GM12878 (cell line): ENCODE measurements at regions not wholly inside any gene's neighbourhood (a gene's known extent, or its start where the extent isn't known, plus 50 kb on each side); places are given as distances from the start of the nearest gene placed in this dataset.

Experiments
- ATAC-seq: fragments of 200-7000 bp; cut with Tn5 transposase; 3 replicates; pipeline ENCODE4 v1.9.1; 2020; ENCODE audit warnings: mild to moderate bottlenecking, moderate library complexity
- BruUV-seq: library from RNA; stranded (reverse); fragments of 400-500 nt; replicated peaks from 2 replicates; lab custom pipeline; 2021; lab: Mats Ljungman, UMichigan
- CTCF ChIA-PET: fragments of 300-600 bp; sonication (Branson Sonifier 250); formaldehyde crosslinking; extraction: SDS; loops from one replicate; lab custom pipeline; 2021; ENCODE audit warnings: inconsistent platforms; lab: Yijun Ruan, JAX
- POLR2A ChIA-PET: fragments of 350-600 bp; formaldehyde crosslinking; extraction: SDS; loops from one replicate; lab custom pipeline; 2021; ENCODE audit warnings: inconsistent platforms; lab: Charles Lee
- RAD21 ChIA-PET: fragments of 300-600 bp; sonication (Branson Sonifier 250); formaldehyde crosslinking; loops from one replicate; lab custom pipeline; 2023; ENCODE audit warnings: antibody characterized with exemption; ENCODE audit not compliant: unreplicated experiment; lab: Charles Lee
- SMC1A ChIA-PET: fragments of 300-600 bp; sonication (Branson Sonifier 250); formaldehyde crosslinking; loops from one replicate; lab custom pipeline; 2023; ENCODE audit not compliant: unreplicated experiment, uncharacterized antibody; lab: Charles Lee
- DNase-seq: peaks from one replicate; pipeline ENCODE4 v3.0.0-alpha.2; 2011; ENCODE audit warnings: low read depth, low spot score
- FAIRE-seq: peaks from 3 replicates; lab custom pipeline; 2011; peaks lifted over from hg19 to GRCh38; lab: Jason Lieb, UNC
- H2AFZ ChIP-seq: 2 replicates; pipeline ENCODE4 v1.6.0; 2011; ENCODE audit warnings: low read depth, low read length, control low read depth; ENCODE audit not compliant: control insufficient read depth
- H3K27ac ChIP-seq: 2 replicates; pipeline ENCODE4 v1.5.1; 2011; ENCODE audit warnings: control low read depth; ENCODE audit not compliant: control insufficient read depth, insufficient read depth
- H3K27me3 ChIP-seq, 2 experiments: replicated peaks in 1 of 2; 2 replicates each; pipeline versions ENCODE4 v1.6.0 to v1.6.1; 2011; ENCODE audit warnings: low read length in 1 of 2; ENCODE audit not compliant: control insufficient read depth in 2 of 2, insufficient read depth in 2 of 2
- H3K36me3 ChIP-seq, 2 experiments: 2 replicates each; pipeline ENCODE4 v1.5.1; 2011; ENCODE audit warnings: low read length in 1 of 2; ENCODE audit not compliant: control insufficient read depth in 2 of 2, insufficient read depth in 2 of 2
- H3K4me1 ChIP-seq: 2 replicates; pipeline ENCODE4 v1.6.1; 2011; ENCODE audit warnings: mild to moderate bottlenecking, low read length, moderate library complexity, mixed read lengths; ENCODE audit not compliant: control insufficient read depth, insufficient read depth
- H3K4me2 ChIP-seq: 2 replicates; pipeline ENCODE4 v1.6.0; 2011; ENCODE audit warnings: control low read depth; ENCODE audit not compliant: control insufficient read depth, insufficient read depth
- H3K4me3 ChIP-seq: fragments of 200-600 bp; sonication (generic); 2 replicates; pipeline ENCODE4 v1.5.1; 2016
- H3K79me2 ChIP-seq: 2 replicates; pipeline ENCODE4 v1.6.0; 2011; ENCODE audit warnings: low read length; ENCODE audit not compliant: control insufficient read depth, insufficient read depth
- H3K9ac ChIP-seq: 2 replicates; pipeline ENCODE4 v1.8.0; 2011; ENCODE audit warnings: low read length, control low read depth, mixed read lengths; ENCODE audit not compliant: control insufficient read depth, insufficient read depth
- H3K9me3 ChIP-seq: replicated peaks from 3 replicates; pipeline ENCODE4 v1.5.1; 2011; ENCODE audit warnings: mild to moderate bottlenecking, low read length; ENCODE audit not compliant: control insufficient read depth, insufficient read depth
- H4K20me1 ChIP-seq: 2 replicates; pipeline ENCODE4 v1.6.0; 2011; ENCODE audit not compliant: control insufficient read depth, insufficient read depth
- CHD1 ChIP-seq: IDR thresholded peaks from 2 replicates; pipeline ENCODE4 v1.6.1; 2012; ENCODE audit warnings: low read depth, low read length, improper control_type of control experiment
- JUND ChIP-seq: IDR thresholded peaks from 2 replicates; pipeline ENCODE4 v1.6.1; 2012; ENCODE audit warnings: low read depth, mild to moderate bottlenecking, low read length, improper control_type of control experiment, moderate library complexity
- SMAD5 ChIP-seq: IDR thresholded peaks from 2 replicates; pipeline ENCODE4 v1.6.1; 2016; ENCODE audit warnings: antibody characterized with exemption, low read depth
- YBX1 ChIP-seq: fragments of 450-650 bp; IDR thresholded peaks from 2 replicates; pipeline ENCODE4 v1.6.1; 2016; ENCODE audit warnings: antibody characterized with exemption
- WGBS: methylation state at CpG from one replicate; pipeline ENCODE4 v1.1.6; 2016; ENCODE audit warnings: low lambda C conversion rate; ENCODE audit not compliant: insufficient replicate concordance, insufficient coverage; ENCODE audit errors: missing lambda C conversion rate; 5-methylcytosine and 5-hydroxymethylcytosine counted together
- in situ Hi-C: fragments of 300-500 bp; cut with MboI; formaldehyde crosslinking; loops from 9 replicates; pipeline ENCODE4 v1.14.3; 2018; ENCODE audit warnings: mixed read lengths
- intact Hi-C: fragments of 100-400 bp; cut with micrococcal nuclease; formaldehyde crosslinking; loops from one replicate; pipeline ENCODE4 v1.14.2; 2022; ENCODE audit not compliant: unreplicated experiment
- TF ChIP-seq, protein P1 (sequence below): fragments of 450-650 bp; IDR thresholded peaks from 2 replicates; pipeline ENCODE4 v1.6.1; 2018; ENCODE audit warnings: borderline replicate concordance, mild to moderate bottlenecking; ENCODE audit not compliant: partially characterized antibody
- TF ChIP-seq, protein P2 (sequence below), 3 experiments: IDR thresholded peaks in 2 of 3; conservative IDR thresholded peaks in 1 of 3; 2 replicates each; pipeline ENCODE4 v1.5.1; 2011; ENCODE audit warnings: low read depth in 3 of 3, low read length in 3 of 3, mild to moderate bottlenecking in 3 of 3, control low read depth in 2 of 3, moderate library complexity in 2 of 3, inconsistent platforms in 1 of 3, mixed read lengths in 1 of 3; ENCODE audit not compliant: control insufficient read depth in 2 of 3, insufficient read depth in 1 of 3; ENCODE audit errors: extremely low read depth in 1 of 3

DNA sequence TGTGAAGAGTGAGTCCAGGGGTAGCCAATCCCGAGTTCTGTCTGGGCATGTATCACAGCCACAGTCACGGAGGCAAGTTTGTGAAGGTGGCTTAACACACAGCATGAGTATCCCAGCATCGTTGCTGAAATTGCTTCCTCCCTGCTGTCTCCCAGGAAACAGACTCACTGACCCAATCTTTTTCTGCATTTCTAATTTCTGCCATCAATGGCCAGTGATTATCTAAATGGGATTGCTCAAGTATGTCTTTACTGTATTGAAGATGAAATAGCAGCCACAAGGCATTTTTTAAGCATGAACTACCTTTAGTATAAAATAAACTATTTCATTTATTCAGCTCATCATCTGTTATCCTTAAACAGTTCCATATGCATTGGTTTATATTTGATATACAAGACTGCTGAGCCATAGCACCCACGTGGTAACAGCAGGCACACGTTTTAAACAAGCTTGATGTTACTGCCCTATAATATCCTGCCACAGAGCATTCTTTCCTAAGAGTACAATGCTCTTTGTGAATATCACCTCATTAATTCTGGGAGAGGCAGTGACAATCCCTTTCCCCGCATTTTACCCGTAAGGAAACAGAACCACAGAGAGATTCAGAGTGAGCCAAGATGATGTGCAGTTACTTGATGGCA, 276.6 kb upstream of the THBS1 start (continued):
- TF ChIP-seq, protein P1, sequence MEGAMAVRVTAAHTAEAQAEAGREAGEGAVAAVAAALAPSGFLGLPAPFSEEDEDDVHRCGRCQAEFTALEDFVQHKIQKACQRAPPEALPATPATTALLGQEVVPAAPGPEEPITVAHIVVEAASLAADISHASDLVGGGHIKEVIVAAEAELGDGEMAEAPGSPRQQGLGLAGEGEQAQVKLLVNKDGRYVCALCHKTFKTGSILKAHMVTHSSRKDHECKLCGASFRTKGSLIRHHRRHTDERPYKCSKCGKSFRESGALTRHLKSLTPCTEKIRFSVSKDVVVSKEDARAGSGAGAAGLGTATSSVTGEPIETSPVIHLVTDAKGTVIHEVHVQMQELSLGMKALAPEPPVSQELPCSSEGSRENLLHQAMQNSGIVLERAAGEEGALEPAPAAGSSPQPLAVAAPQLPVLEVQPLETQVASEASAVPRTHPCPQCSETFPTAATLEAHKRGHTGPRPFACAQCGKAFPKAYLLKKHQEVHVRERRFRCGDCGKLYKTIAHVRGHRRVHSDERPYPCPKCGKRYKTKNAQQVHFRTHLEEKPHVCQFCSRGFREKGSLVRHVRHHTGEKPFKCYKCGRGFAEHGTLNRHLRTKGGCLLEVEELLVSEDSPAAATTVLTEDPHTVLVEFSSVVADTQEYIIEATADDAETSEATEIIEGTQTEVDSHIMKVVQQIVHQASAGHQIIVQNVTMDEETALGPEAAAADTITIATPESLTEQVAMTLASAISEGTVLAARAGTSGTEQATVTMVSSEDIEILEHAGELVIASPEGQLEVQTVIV = no peak

DNA sequence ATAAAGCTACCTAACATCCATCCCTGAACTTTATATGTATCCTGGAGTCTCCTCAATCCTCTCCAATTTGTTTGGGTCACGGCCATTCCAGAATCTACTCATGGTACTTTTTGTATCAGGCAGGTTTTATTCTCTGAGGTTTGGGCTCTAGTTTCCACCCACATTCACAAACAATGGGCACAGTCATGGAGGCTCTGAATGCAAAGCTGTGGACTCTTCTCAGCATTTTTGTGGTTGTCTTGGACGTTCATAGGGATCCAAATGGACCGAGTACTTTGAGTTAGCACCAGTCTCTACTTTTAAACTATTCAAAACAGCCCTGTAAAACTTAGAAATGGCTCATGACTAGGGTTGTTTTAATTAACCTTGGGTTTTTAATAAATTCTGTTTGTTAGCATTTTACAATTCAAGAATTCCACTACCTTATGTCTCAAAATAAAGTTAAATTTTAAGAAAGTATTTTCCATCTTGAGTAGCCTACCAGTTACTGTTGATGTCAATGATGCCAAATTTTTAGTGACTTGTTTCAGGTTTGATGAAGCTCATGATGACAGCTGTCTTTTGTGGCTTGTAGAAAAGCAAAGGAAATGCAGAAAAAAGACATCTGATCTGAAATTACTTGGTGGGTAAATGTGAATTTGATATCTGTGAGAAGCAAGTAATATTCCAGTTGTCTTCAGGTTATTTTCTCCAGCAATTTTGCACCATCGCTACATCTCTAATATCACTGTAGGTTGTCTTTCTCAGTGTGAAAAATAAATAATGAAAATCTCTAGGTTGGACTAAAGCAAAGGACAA, 275.7 kb upstream of the THBS1 start:
- no peak for TF ChIP-seq YBX1
- no peak for TF ChIP-seq SMAD5
- no peak for TF ChIP-seq JUND
- TF ChIP-seq CHD1 = no peak
- TF ChIP-seq, protein P2, sequence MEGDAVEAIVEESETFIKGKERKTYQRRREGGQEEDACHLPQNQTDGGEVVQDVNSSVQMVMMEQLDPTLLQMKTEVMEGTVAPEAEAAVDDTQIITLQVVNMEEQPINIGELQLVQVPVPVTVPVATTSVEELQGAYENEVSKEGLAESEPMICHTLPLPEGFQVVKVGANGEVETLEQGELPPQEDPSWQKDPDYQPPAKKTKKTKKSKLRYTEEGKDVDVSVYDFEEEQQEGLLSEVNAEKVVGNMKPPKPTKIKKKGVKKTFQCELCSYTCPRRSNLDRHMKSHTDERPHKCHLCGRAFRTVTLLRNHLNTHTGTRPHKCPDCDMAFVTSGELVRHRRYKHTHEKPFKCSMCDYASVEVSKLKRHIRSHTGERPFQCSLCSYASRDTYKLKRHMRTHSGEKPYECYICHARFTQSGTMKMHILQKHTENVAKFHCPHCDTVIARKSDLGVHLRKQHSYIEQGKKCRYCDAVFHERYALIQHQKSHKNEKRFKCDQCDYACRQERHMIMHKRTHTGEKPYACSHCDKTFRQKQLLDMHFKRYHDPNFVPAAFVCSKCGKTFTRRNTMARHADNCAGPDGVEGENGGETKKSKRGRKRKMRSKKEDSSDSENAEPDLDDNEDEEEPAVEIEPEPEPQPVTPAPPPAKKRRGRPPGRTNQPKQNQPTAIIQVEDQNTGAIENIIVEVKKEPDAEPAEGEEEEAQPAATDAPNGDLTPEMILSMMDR (IDR thresholded peaks at IDR 0.05 in 2 of 3, conservative IDR thresholded peaks at IDR 0.05 in 1 of 3; ENCODE audit: control insufficient read depth in 2 of 3, extremely low read depth in 1 of 3, insufficient read depth in 1 of 3, low read depth in 3 of 3, low read length in 3 of 3) = no peak
- TF ChIP-seq, all 136 proteins: peak for 0
- Histone ChIP-seq H3K9ac (no peak overlapping the region), H3K36me3 (no peaks in the 10 kb centered on the region), H3K4me3 (no peak overlapping the region), H3K79me2 (no peaks in the 10 kb centered on the region), H3K9me3 (no peaks in the 10 kb centered on the region), H3K27ac (no peak overlapping the region), H2AFZ (no peak overlapping the region), H4K20me1 (no peaks in the 10 kb centered on the region), H3K27me3 (no peaks in the 10 kb centered on the region), H3K4me2 (no peak overlapping the region), H3K4me1 (no peaks in the 10 kb centered on the region)
- BruUV-seq = no TSS peak
- WGBS = 15% methylated on average over 4 of the region's 4 CpGs
- ChIA-PET CTCF (interaction anchor here (0.6 kb wide), 1 partner anchor 134 kb away, joined by 4 read pairs; no protein-coding TSS in a partner anchor), SMC1A (no interaction called here), RAD21 (no interaction called here), POLR2A (no interaction called here)
- in situ Hi-C loops (no loop called here), intact Hi-C loops (no loop called here)
- DNase-seq (no peak), ATAC-seq (no peak), FAIRE-seq (no peak)
